NCI-H1092 treated with DMSO at 0.1 percent for 48 hours (cell line): ENCODE measurements at regions not wholly inside any gene's neighbourhood (a gene's known extent, or its start where the extent isn't known, plus 50 kb on each side); places are given as distances from the start of the nearest gene placed in this dataset.
"Not testable (repeated sequence)": the region's sequence is repeated elsewhere in the genome, so short reads cannot be mapped to it uniquely, and the experiment has no call there.

Experiments
- DNase-seq: peaks from one replicate; lab custom pipeline; 2025; lab: John Stamatoyannopoulos, UW

DNA sequence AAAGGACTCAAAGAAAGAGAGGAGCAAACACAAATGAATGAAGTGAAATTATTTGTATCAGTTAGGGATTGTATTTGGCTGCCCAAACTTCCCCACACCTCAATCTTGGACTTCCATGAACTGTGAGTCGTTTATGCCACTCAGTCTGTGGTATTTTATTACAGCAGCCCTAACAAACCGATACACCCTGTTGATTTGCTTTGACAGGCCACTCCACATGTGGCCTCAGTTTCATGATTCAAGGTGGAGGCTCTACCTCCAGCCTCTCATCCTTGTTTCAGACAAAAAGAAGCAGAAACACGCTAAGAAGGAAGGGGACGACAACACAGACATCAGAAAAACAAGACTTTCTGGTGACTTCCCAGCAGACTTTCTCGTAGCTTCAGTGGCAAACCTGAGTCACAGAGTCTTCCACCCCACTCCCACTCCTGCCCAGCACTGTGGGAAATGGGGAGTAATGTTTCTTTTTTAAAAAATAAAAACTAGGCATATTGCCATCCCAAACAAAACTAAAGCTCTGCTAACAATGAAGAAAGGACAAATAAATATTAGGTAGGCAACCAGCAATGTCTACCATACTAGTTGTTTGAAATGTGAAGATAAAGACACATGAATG is 52.2 kb upstream of the ABCA1 start:
- DNase-seq = no peak

DNA sequence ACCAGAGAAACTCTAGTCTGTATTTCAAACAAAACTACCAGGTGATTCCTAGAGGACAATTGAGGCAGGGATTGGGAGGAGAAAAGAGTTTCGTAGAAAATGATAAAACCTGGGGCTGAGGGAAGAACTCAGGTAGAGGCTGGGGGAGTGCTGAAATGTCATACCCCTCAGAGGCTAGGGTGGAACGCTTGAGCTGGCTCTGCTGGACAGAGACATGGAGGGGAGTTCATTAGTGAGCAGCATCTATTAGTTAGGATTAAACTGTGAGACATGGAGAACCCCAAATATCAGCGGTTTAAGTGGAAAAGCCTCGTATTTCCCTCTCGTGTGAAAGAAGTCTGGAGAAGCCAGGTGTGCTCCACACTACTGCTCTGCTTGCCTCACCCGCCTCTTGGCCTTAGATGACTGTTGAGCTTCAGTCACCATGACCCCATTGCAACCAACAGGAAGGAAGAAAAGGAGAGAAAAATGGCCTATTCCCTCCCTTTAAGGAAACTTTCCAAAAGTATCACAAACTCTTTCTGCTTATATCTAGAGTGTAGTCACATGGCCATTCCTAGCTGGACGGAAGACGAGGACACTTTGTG is 53.7 kb upstream of the ABCA1 start:
- no peak for DNase-seq

- DNase-seq = no peak
Observed at GRCh38 chr9:104982543-104982942, 54.6 kb upstream of the ABCA1 start.

- DNase-seq = no peak
Observed at GRCh38 chr9:104983491-104983890, 55.5 kb upstream of the ABCA1 start.

DNA sequence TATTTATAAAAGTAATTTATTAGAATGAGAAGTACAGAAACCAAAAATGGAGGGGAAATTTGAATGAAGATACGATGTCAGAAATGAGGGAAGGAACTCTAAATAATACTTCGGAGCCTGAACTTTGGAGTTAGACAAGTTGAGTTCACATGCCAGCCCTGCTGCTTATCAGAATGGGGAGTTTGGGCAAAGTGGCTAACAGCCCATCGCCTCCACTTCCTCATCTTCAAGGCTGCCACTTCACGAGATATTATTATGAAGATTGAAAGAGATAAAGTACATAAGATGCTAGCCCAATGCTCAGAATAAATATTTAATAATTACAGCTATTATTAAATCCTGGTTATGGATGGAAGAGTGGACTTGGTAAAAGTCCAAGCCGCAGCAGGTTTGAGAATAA is 56.2 kb upstream of the ABCA1 start:
- no peak for DNase-seq

DNA sequence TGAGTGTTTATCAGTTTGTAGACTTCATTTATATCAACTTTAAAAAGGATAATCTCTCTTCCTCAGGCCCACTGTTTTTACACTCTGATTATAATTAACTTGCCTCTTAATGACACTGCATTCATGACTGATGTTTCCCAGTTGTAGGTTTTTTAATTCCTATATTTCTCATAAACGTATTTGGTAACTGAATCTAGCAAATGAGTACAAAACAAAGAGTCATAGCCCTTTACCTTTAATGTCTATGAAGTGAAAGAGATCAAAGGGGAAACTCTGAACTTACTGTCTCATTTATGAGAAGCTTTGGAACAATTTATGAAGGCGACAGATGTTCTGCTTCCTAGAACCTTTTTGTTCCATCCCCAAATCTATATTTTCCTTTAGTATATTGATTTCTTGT is 56.6 kb upstream of the ABCA1 start:
- DNase-seq = no peak

GRCh38 chr9:104984948-104985347 is 57.0 kb upstream of the ABCA1 start:
- peak; percentile 16 for DNase-seq

GRCh38 chr9:104986096-104986495 is 58.1 kb upstream of the ABCA1 start:
- no peak for DNase-seq

DNA sequence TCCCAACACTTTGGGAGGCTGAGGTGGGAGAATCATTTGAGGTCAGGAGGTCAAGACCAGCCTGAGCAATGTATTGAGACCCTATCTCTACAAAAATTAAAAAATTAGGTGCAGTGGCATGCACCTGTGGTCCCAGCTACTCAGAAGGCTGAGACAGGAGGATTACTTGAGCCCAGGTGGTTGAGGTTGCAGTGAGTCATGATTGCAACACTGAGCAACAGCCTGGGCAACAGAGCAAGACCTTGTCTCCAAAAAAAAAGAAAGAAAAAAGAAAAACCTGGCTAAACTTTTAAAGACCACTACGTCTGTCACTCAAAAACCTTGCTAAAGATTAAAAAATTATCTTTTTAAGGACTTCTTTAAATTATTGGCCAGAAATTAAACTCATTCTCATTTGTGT is 59.8 kb upstream of the ABCA1 start:
- no peak for DNase-seq

DNA sequence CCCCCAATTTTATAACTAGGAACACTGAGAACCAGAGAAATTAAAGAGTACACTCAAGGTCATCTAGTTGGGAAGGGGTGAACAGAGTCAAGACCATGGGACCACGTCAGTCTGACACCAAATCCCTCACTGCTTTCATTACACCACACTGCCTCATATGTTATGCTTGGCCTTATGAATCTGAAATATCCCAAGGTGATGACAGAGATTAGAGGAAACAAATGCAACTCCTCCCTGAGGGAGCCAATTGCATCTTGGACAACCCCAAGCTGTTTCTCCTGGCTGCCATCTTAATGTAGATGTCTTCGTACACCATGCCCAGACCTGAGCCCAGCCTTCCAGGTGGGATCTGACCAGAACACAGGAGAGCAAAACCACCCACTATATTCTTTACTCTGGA is 60.6 kb upstream of the ABCA1 start:
- no peak for DNase-seq

- DNase-seq = peak; percentile 79
Observed at GRCh38 chr9:104991144-104991953, 63.4 kb upstream of the ABCA1 start.

GRCh38 chr9:104992659-104993058 is 64.7 kb upstream of the ABCA1 start:
- no peak for DNase-seq

GRCh38 chr9:104993291-104993963 is 65.5 kb upstream of the ABCA1 start:
- DNase-seq = no peak

DNA sequence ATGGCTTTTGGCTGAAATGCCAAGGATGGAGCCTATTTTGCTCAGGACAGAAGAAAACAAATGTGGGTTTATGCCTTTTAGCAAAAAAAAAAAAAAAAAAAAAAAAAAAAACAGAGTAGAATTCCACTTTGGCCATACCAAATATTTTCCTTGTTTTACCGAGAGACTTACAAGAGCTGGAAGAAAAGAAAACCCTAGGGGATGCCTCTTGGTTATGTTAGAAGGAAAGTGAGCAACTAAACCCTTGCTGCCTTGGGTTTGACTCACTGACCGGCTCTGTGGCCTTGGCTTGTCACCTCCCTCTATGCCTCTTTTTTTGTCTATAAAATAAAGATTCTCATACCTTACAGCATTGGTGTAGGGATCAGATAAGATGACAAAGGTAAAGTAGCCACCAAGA is 69.6 kb upstream of the ABCA1 start:
- no peak for DNase-seq

- DNase-seq = no peak
Observed at GRCh38 chr9:104999136-104999535, 71.2 kb upstream of the ABCA1 start.

- DNase-seq = not testable (repeated sequence)
Observed at GRCh38 chr9:105000529-105000928, 72.6 kb upstream of the ABCA1 start.

DNA sequence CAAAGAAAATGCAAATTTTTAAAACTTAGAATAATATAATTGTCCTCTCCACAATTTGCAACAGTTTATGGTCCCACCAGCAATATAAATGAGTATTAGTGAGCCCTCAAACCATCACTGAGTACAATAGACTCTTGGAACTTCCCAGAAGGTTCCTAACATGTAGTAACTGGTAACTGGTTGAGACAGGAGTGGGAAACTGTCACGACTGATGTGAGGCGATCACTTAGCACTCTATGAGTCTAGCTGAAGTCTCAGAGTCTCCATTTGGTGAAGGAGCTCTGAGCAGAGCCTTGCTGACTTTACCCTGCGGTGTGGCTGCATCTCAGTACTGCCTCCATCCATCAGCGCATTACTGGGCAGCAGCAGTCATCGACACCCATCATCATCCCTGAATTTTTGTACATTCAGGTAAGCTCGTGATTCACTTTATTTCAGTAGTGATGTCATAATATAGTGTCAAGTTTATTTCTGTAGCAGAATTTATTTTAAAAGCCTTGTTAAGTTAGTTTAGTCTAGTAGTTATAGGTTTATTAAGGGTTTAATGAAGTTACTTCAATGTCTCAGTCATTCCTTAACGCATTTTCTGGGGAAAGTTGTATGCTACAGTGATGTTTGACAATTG is 76.6 kb upstream of the ABCA1 start:
- DNase-seq = no peak

DNA sequence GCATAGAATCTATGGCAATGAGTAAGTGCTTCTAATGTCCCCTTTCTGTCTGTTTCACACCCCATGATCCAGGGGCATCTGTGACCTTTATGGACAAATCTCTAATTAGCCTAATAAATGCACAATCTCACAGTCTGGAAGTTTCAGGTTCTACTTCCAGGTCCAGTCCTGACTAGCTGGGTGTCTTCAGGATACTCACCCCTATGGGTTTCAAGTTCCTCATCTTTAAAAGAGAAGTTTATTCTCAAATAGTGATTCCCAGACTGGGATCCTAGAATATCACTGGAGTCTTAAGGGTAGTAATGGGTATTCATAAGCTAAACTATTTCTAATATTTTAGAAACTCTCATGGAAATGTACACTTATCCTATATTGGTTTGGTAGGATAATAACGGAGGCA is 77.2 kb upstream of the ABCA1 start:
- no peak for DNase-seq

DNA sequence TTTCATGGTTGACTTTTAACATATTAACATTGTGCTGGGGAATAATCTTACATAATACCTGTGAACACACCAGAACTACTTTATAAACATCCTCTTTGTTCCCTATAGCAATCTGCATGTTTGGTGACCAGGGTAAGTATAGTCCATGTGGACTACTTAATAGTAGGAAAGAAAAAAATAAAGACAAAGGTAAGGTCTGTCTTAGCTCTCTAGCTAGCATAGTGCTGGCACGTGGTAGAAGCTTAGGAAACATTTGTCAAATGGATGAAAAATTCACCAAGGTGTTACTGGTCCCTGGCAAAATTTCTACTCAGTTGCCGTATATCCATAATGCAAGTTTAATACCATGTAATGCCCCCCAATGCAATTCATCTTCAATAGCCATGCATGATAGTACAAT is 78.6 kb upstream of the ABCA1 start:
- no peak for DNase-seq

GRCh38 chr9:105007143-105007542 is 79.2 kb upstream of the ABCA1 start:
- no peak for DNase-seq

- not testable (repeated sequence) for DNase-seq
Observed at GRCh38 chr9:105010089-105010488, 82.1 kb upstream of the ABCA1 start.

- no peak for DNase-seq
Observed at GRCh38 chr9:105021917-105022316, 94.0 kb upstream of the ABCA1 start.
